Glutamatergic neuron (in vitro differentiated cells): ENCODE measurements at regions not wholly inside any gene's neighbourhood (a gene's known extent, or its start where the extent isn't known, plus 50 kb on each side); places are given as distances from the start of the nearest gene placed in this dataset.

ENCODE experiments used
- DNase-seq: peaks from one replicate; pipeline ENCODE4 v3.0.0; 2022
- H3K27ac Mint-ChIP-seq: one replicate; pipeline ENCODE4 v1.8.0; 2020; ENCODE audit warnings: mild to moderate bottlenecking, mixed read lengths, inconsistent platforms; ENCODE audit not compliant: unreplicated experiment
- H3K27me3 Mint-ChIP-seq: one replicate; pipeline ENCODE4 v1.8.0; 2020; ENCODE audit warnings: mild to moderate bottlenecking, moderate library complexity, mixed read lengths, inconsistent platforms; ENCODE audit not compliant: unreplicated experiment
- H3K36me3 Mint-ChIP-seq: one replicate; pipeline ENCODE4 v1.8.0; 2020; ENCODE audit warnings: mild to moderate bottlenecking, mixed read lengths, inconsistent platforms; ENCODE audit not compliant: unreplicated experiment
- H3K4me1 Mint-ChIP-seq: one replicate; pipeline ENCODE4 v1.8.0; 2020; ENCODE audit warnings: mild to moderate bottlenecking, low read depth, mixed read lengths, inconsistent platforms; ENCODE audit not compliant: unreplicated experiment
- H3K4me3 Mint-ChIP-seq: one replicate; pipeline ENCODE4 v1.8.0; 2020; ENCODE audit warnings: mild to moderate bottlenecking, mixed read lengths, inconsistent platforms; ENCODE audit not compliant: unreplicated experiment
- H3K9me3 Mint-ChIP-seq: one replicate; pipeline ENCODE4 v1.8.0; 2020; ENCODE audit warnings: mild to moderate bottlenecking, moderate library complexity, mixed read lengths, inconsistent platforms; ENCODE audit not compliant: unreplicated experiment
- CTCF ChIP-seq: fragments of 200-600 bp; sonication (generic); IDR thresholded peaks from one replicate; pipeline ENCODE4 v1.5.0; 2021; ENCODE audit not compliant: partially characterized antibody, unreplicated experiment

GRCh38 chr6:105800398-105800797 is 285.7 kb upstream of the PRDM1 start:
- no peaks in the 10 kb centered on the region for H3K27me3 Mint-ChIP-seq
- H3K9me3 Mint-ChIP-seq: peaks cover 2% of the 10 kb centered on the region
- no peak for DNase-seq
- no peak for TF ChIP-seq CTCF
- no peak overlapping the region for H3K4me3 Mint-ChIP-seq
- no peak overlapping the region for H3K27ac Mint-ChIP-seq
- H3K4me1 Mint-ChIP-seq: no peaks in the 10 kb centered on the region
- no peaks in the 10 kb centered on the region for H3K36me3 Mint-ChIP-seq

- TF ChIP-seq CTCF: no peak
Measured at GRCh38 chr6:105799056-105799455, 287.1 kb upstream of the PRDM1 start.

GRCh38 chr6:105797983-105798453 is 288.1 kb upstream of the PRDM1 start:
- Mint-ChIP-seq H3K4me1 (no peaks in the 10 kb centered on the region), H3K27ac (no peak overlapping the region), H3K9me3 (peaks cover 2% of the 10 kb centered on the region), H3K36me3 (no peaks in the 10 kb centered on the region), H3K27me3 (no peaks in the 10 kb centered on the region), H3K4me3 (no peak overlapping the region)
- no peak for DNase-seq
- TF ChIP-seq CTCF: no peak

More at GRCh38 chr6:105799056-105799455, 287.1 kb upstream of the PRDM1 start:
- Mint-ChIP-seq H3K36me3 (no peaks in the 10 kb centered on the region), H3K9me3 (peaks cover 2% of the 10 kb centered on the region), H3K27me3 (no peaks in the 10 kb centered on the region), H3K4me1 (no peaks in the 10 kb centered on the region), H3K27ac (no peak overlapping the region), H3K4me3 (no peak overlapping the region)
- DNase-seq: no peak

- Mint-ChIP-seq H3K27me3 (no peaks in the 10 kb centered on the region), H3K27ac (no peak overlapping the region), H3K4me3 (no peak overlapping the region), H3K36me3 (no peaks in the 10 kb centered on the region), H3K9me3 (peaks cover 2% of the 10 kb centered on the region), H3K4me1 (no peaks in the 10 kb centered on the region)
- no peak for DNase-seq
- TF ChIP-seq CTCF: no peak
Measured at GRCh38 chr6:105797286-105797979, 288.7 kb upstream of the PRDM1 start.

GRCh38 chr6:105795913-105796517 is 290.1 kb upstream of the PRDM1 start:
- no peak overlapping the region for H3K4me3 Mint-ChIP-seq
- H3K27ac Mint-ChIP-seq: no peak overlapping the region
- TF ChIP-seq CTCF: no peak
- DNase-seq: no peak
- H3K4me1 Mint-ChIP-seq: no peaks in the 10 kb centered on the region
- no peaks in the 10 kb centered on the region for H3K36me3 Mint-ChIP-seq
- H3K9me3 Mint-ChIP-seq: peaks cover 2% of the 10 kb centered on the region
- H3K27me3 Mint-ChIP-seq: no peaks in the 10 kb centered on the region
